GM21576 (cell line): ENCODE measurements at regions not wholly inside any gene's neighbourhood (a gene's known extent, or its start where the extent isn't known, plus 50 kb on each side); places are given as distances from the start of the nearest gene placed in this dataset.

Source experiments
- ATAC-seq: cut with Tn5 transposase; IDR thresholded peaks from one replicate; pipeline ENCODE4 v1.9.1; 2021; ENCODE audit warnings: mild to moderate bottlenecking, moderate library complexity; ENCODE audit not compliant: unreplicated experiment

- no peak for ATAC-seq
Observed at GRCh38 chr16:86181526-86181925, 282.6 kb downstream of the IRF8 start.

GRCh38 chr16:86184185-86184584, 285.2 kb downstream of the IRF8 start:
- ATAC-seq: no peak

GRCh38 chr16:86185089-86185488, 286.1 kb downstream of the IRF8 start:
- ATAC-seq: no peak

- ATAC-seq: no peak
Observed at GRCh38 chr16:86186313-86186712, 287.4 kb downstream of the IRF8 start.

- no peak for ATAC-seq
Observed at GRCh38 chr16:86189934-86190333, 291.0 kb downstream of the IRF8 start.

- no peak for ATAC-seq
Observed at GRCh38 chr16:86191663-86192062, 292.7 kb downstream of the IRF8 start.

- no peak for ATAC-seq
Observed at GRCh38 chr16:86193528-86194193, 294.7 kb downstream of the IRF8 start.

- no peak for ATAC-seq
Observed at GRCh38 chr16:86195863-86196630, 297.1 kb downstream of the IRF8 start.

GRCh38 chr16:86196687-86197391, 297.9 kb downstream of the IRF8 start:
- ATAC-seq: no peak

GRCh38 chr16:86198206-86199118, 299.5 kb downstream of the IRF8 start:
- ATAC-seq: no peak

- ATAC-seq: no peak
Observed at GRCh38 chr16:86199182-86199581, 300.2 kb downstream of the IRF8 start.

- ATAC-seq: no peak
Observed at GRCh38 chr16:86199871-86200695, 301.1 kb downstream of the IRF8 start.

GRCh38 chr16:86200722-86201121, 301.8 kb downstream of the IRF8 start:
- ATAC-seq: no peak

GRCh38 chr16:86201746-86202145, 302.8 kb downstream of the IRF8 start:
- no peak for ATAC-seq

GRCh38 chr16:86202267-86202666, 303.3 kb downstream of the IRF8 start:
- ATAC-seq: no peak

GRCh38 chr16:86202760-86203426, 303.9 kb downstream of the IRF8 start:
- ATAC-seq: no peak

GRCh38 chr16:86203557-86204275, 304.8 kb downstream of the IRF8 start:
- ATAC-seq: no peak

- ATAC-seq: no peak
Observed at GRCh38 chr16:86205521-86206245, 304.6 kb upstream of the FOXF1 start.
